Skeletal muscle satellite cell (primary cell): ENCODE measurements at regions not wholly inside any gene's neighbourhood (a gene's known extent, or its start where the extent isn't known, plus 50 kb on each side); places are given as distances from the start of the nearest gene placed in this dataset.
"Not testable (repeated sequence)": the region's sequence is repeated elsewhere in the genome, so short reads cannot be mapped to it uniquely, and the experiment has no call there.

Experiments used
- H3K27me3 ChIP-seq: 2 replicates; pipeline ENCODE4 v1.7.0; 2013; ENCODE audit warnings: low read length; ENCODE audit not compliant: control insufficient read depth, insufficient read depth
- H3K36me3 ChIP-seq: 2 replicates; pipeline ENCODE4 v1.7.0; 2013; ENCODE audit warnings: mild to moderate bottlenecking, control low read depth, low read length; ENCODE audit not compliant: insufficient read depth
- H3K4me1 ChIP-seq: 2 replicates; pipeline ENCODE4 v1.7.0; 2013; ENCODE audit warnings: low read length; ENCODE audit not compliant: control insufficient read depth, insufficient read depth
- H3K4me2 ChIP-seq: 2 replicates; pipeline ENCODE4 v1.7.0; 2013; ENCODE audit warnings: mild to moderate bottlenecking, low read length
- H3K4me3 ChIP-seq: 2 replicates; pipeline ENCODE4 v1.7.0; 2013; ENCODE audit warnings: low read length
- H3K9ac ChIP-seq: 2 replicates; pipeline ENCODE4 v1.7.0; 2013; ENCODE audit warnings: mild to moderate bottlenecking, low read depth, low read length, moderate library complexity
- H3K9me3 ChIP-seq: replicated peaks from 2 replicates; pipeline ENCODE4 v1.7.0; 2013; ENCODE audit warnings: mild to moderate bottlenecking, control low read depth, low read length

GRCh38 chr15:67922106-67922675 is 82.3 kb upstream of the RNU6-1 start:
- H3K36me3 ChIP-seq: no peaks in the 10 kb centered on the region
- H3K4me3 ChIP-seq: no peak overlapping the region
- H3K4me1 ChIP-seq: no peaks in the 10 kb centered on the region
- no peak overlapping the region for H3K4me2 ChIP-seq
- H3K9me3 ChIP-seq: no peaks in the 10 kb centered on the region
- H3K27me3 ChIP-seq: no peaks in the 10 kb centered on the region
- no peak overlapping the region for H3K9ac ChIP-seq

GRCh38 chr15:67922971-67923945 is 83.4 kb upstream of the RNU6-1 start:
- Histone ChIP-seq H3K9ac (no peak overlapping the region), H3K4me1 (peaks cover 4% of the 10 kb centered on the region), H3K9me3 (no peaks in the 10 kb centered on the region)

GRCh38 chr15:67924359-67924974 is 84.6 kb upstream of the RNU6-1 start:
- H3K9ac ChIP-seq: no peak overlapping the region
- no peak overlapping the region for H3K4me2 ChIP-seq
- H3K4me1 ChIP-seq: peaks cover 4% of the 10 kb centered on the region
- H3K4me3 ChIP-seq: no peak overlapping the region
- no peaks in the 10 kb centered on the region for H3K36me3 ChIP-seq
- H3K9me3 ChIP-seq: no peaks in the 10 kb centered on the region
- H3K27me3 ChIP-seq: no peaks in the 10 kb centered on the region

More at GRCh38 chr15:67922971-67923945, 83.4 kb upstream of the RNU6-1 start:
- no peak overlapping the region for H3K4me3 ChIP-seq
- H3K36me3 ChIP-seq: no peaks in the 10 kb centered on the region
- H3K4me2 ChIP-seq: no peak overlapping the region
- no peaks in the 10 kb centered on the region for H3K27me3 ChIP-seq

GRCh38 chr15:67925182-67925581 is 85.3 kb upstream of the RNU6-1 start:
- Histone ChIP-seq H3K36me3 (no peaks in the 10 kb centered on the region), H3K4me2 (no peak overlapping the region), H3K27me3 (no peaks in the 10 kb centered on the region), H3K9ac (no peak overlapping the region), H3K4me3 (no peak overlapping the region), H3K9me3 (no peaks in the 10 kb centered on the region), H3K4me1 (peaks cover 4% of the 10 kb centered on the region)

GRCh38 chr15:67927501-67928168 is 87.8 kb upstream of the RNU6-1 start:
- Histone ChIP-seq H3K4me1 (peaks cover 4% of the 10 kb centered on the region), H3K9me3 (no peaks in the 10 kb centered on the region), H3K36me3 (no peaks in the 10 kb centered on the region), H3K4me3 (no peak overlapping the region), H3K27me3 (no peaks in the 10 kb centered on the region), H3K4me2 (peak overlapping the region; percentile 18), H3K9ac (no peak overlapping the region)

GRCh38 chr15:67928666-67929065 is 88.8 kb upstream of the RNU6-1 start:
- Histone ChIP-seq H3K9ac (no peak overlapping the region), H3K4me3 (no peak overlapping the region), H3K9me3 (no peaks in the 10 kb centered on the region), H3K27me3 (peaks cover 10% of the 10 kb centered on the region), H3K36me3 (no peaks in the 10 kb centered on the region), H3K4me1 (peaks cover 4% of the 10 kb centered on the region), H3K4me2 (no peak overlapping the region)

GRCh38 chr15:67930720-67931119 is 90.9 kb upstream of the RNU6-1 start:
- H3K4me2 ChIP-seq: no peak overlapping the region
- no peak overlapping the region for H3K4me3 ChIP-seq
- no peaks in the 10 kb centered on the region for H3K9me3 ChIP-seq
- no peak overlapping the region for H3K9ac ChIP-seq
- H3K27me3 ChIP-seq: peaks cover 23% of the 10 kb centered on the region
- peaks cover 4% of the 10 kb centered on the region for H3K4me1 ChIP-seq
- no peaks in the 10 kb centered on the region for H3K36me3 ChIP-seq

- Histone ChIP-seq H3K4me3 (no peak overlapping the region), H3K9ac (no peak overlapping the region), H3K36me3 (no peaks in the 10 kb centered on the region)
Measured at GRCh38 chr15:67931861-67932260, 92.0 kb upstream of the RNU6-1 start.

GRCh38 chr15:67934126-67934525 is 94.3 kb upstream of the RNU6-1 start:
- not testable (repeated sequence) for H3K4me3 ChIP-seq, H3K4me2 ChIP-seq, H3K9me3 ChIP-seq, H3K4me1 ChIP-seq, H3K36me3 ChIP-seq, H3K9ac ChIP-seq
- peaks cover 26% of the 10 kb centered on the region for H3K27me3 ChIP-seq

More at GRCh38 chr15:67931861-67932260, 92.0 kb upstream of the RNU6-1 start:
- peaks cover 4% of the 10 kb centered on the region for H3K4me1 ChIP-seq
- peaks cover 26% of the 10 kb centered on the region for H3K27me3 ChIP-seq
- no peaks in the 10 kb centered on the region for H3K9me3 ChIP-seq
- H3K4me2 ChIP-seq: no peak overlapping the region

- peaks cover 26% of the 10 kb centered on the region for H3K27me3 ChIP-seq
- no peak overlapping the region for H3K4me2 ChIP-seq
- no peak overlapping the region for H3K4me3 ChIP-seq
- no peak overlapping the region for H3K9ac ChIP-seq
- H3K36me3 ChIP-seq: no peaks in the 10 kb centered on the region
- H3K4me1 ChIP-seq: no peaks in the 10 kb centered on the region
- H3K9me3 ChIP-seq: no peaks in the 10 kb centered on the region
Measured at GRCh38 chr15:67935244-67935643, 95.4 kb upstream of the RNU6-1 start.

GRCh38 chr15:67936258-67936657 is 96.4 kb upstream of the RNU6-1 start:
- Histone ChIP-seq H3K9me3 (no peaks in the 10 kb centered on the region), H3K9ac (no peak overlapping the region), H3K4me3 (no peak overlapping the region), H3K4me1 (no peaks in the 10 kb centered on the region), H3K4me2 (no peak overlapping the region), H3K36me3 (no peaks in the 10 kb centered on the region), H3K27me3 (peaks cover 32% of the 10 kb centered on the region)
